ENCODE measurements at regions not wholly inside any gene's neighbourhood (a gene's known extent, or its start where the extent isn't known, plus 50 kb on each side); places are given as distances from the start of the nearest gene placed in this dataset.

DNA sequence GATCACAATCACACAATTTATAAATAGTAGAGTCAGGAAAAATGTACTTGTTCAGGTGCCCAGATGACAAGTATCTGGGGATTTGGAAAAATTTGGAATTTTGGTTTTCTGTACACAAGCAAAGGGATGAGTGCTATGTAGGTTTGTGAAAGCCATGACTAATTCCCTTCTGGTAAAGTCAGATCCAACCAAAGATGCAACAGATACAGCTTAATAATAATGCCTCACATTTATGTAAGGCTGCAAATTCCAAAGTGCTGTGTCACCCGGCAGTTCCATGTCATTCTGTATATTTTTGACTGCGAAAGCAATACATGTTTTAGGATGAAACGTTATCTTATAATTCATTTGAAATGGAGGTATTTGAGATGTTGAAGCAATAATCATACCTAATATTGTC lies 102.7 kb upstream of the AGBL1 start:
- DNase-seq (ENCODE audit: low read depth), result no peak

GRCh38 chr15:85977586-85977985 lies 102.1 kb upstream of the AGBL1 start:
- DNase-seq (ENCODE audit: low read depth), result no peak

DNA sequence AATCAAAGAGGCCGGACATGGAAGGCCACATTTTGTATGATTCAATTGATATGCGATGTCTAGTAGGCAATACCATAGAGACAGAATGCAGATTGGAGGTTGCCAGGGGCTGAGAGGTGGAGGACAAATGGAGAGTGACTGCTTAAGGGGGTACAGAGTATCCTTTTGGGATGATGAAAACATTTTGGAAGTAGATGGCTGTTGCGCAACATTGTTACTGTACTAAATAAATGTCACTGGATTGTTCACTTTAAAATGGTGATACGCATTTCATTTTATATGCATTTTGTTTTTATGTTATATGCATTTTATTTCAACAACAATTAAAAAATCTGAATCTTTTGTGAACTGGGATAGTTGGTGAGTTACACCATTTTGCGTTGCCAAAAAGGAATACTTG lies 99.7 kb upstream of the AGBL1 start:
- no peak for DNase-seq (ENCODE audit: low read depth)

DNA sequence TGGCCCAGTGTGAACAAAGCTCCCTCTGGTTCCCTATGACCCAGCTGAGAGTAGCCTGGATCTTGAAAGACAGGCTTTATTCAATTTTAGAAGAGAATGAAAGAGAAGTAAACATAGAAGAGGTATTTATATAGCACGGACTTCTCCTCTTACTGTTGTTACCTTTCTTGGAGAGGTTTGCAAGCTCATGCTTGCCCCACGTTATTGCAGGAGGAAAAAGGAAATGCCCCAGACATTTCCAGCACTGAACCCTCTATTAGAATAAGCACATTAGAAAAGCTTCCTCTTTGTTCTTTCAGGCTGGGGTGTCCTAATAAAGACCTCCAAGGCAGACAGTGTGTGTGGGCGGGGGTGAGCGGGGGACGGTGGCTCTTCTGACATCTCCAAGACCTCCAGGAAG lies 98.7 kb upstream of the AGBL1 start:
- no peak for DNase-seq (ENCODE audit: low read depth)

GRCh38 chr15:85984241-85984640 lies 95.4 kb upstream of the AGBL1 start:
- no peak for DNase-seq (ENCODE audit: low read depth)

DNA sequence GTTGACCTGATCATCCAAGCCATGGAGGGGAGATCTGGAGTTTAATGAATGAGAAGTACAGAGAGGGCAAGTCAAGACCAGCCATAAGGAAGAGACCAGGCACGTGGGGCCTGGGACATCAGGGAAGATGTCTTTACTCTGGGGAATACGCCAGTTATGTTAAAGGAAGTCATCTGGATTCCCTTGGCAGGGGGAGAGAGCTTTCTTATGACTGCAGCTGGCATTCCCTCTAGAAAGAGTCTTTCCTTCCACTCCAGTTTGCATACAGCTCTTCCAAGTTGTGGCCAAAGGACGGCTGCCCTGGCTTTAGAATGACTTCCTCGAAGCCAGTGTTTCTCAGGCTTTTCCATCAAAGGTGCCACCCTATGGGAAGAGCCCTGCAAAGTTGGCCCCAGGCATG lies 93.6 kb upstream of the AGBL1 start:
- DNase-seq (ENCODE audit: low read depth), result no peak

- no peak for DNase-seq (ENCODE audit: low read depth)
Observed at GRCh38 chr15:85986741-85987140, 92.9 kb upstream of the AGBL1 start.

GRCh38 chr15:85988741-85989140 lies 90.9 kb upstream of the AGBL1 start:
- DNase-seq (ENCODE audit: low read depth), result no peak

DNA sequence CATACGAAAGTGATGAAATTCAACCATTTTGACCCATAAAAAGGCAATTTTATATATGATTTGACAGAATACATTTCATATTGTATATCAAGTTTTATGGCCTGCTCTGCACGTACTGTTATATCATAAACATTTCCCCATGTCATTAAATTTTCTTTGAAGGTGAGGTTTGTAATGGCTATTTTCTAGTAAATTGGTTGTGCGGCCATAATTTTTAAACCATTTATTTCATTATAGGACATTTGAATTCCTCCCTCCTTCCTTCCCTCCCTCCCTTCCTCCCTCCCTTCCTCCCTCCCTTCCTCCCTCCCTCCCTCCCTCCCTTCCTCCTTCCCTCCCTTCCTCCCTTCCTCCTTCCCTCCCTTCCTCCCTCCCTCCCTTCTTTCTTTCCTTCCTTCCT lies 87.4 kb upstream of the AGBL1 start:
- no peak for DNase-seq (ENCODE audit: low read depth)

- no peak for DNase-seq (ENCODE audit: low read depth)
Observed at GRCh38 chr15:85993116-85993515, 86.6 kb upstream of the AGBL1 start.

GRCh38 chr15:85997618-85998017 lies 82.1 kb upstream of the AGBL1 start:
- no peak for DNase-seq (ENCODE audit: low read depth)

GRCh38 chr15:85999658-86000057 lies 80.0 kb upstream of the AGBL1 start:
- no peak for DNase-seq (ENCODE audit: low read depth)

- no peak for DNase-seq (ENCODE audit: low read depth)
Observed at GRCh38 chr15:86001200-86001599, 78.5 kb upstream of the AGBL1 start.

GRCh38 chr15:86002444-86002843 lies 77.2 kb upstream of the AGBL1 start:
- no peak for DNase-seq (ENCODE audit: low read depth)

- DNase-seq (ENCODE audit: low read depth), result no peak
Observed at GRCh38 chr15:86004061-86004460, 75.6 kb upstream of the AGBL1 start.

GRCh38 chr15:86006546-86006945 lies 73.1 kb upstream of the AGBL1 start:
- DNase-seq (ENCODE audit: low read depth), result no peak

DNA sequence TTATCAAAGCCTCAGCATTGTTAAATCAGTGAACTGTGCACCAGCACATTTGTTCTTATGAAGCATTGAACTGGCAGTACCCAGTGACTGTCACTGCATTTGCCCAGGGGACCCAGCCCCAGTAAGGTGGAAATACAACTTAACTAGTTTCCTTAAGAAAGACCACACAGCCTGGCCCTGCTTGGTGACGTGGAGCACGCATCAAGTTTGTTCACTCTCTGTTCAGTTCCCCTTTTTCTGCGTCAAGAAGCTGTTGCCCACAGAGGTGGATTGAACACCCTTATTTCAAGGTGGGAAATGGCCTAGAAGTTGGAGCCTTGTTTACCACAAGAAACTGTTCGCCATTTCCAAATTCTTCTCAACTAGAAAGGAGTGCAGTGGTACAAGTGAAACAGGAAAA lies 69.9 kb upstream of the AGBL1 start:
- DNase-seq (ENCODE audit: low read depth), result no peak

- DNase-seq (ENCODE audit: low read depth), result no peak
Observed at GRCh38 chr15:86010398-86010797, 69.3 kb upstream of the AGBL1 start.

- DNase-seq (ENCODE audit: low read depth), result no peak
Observed at GRCh38 chr15:86010891-86011290, 68.8 kb upstream of the AGBL1 start.

DNA sequence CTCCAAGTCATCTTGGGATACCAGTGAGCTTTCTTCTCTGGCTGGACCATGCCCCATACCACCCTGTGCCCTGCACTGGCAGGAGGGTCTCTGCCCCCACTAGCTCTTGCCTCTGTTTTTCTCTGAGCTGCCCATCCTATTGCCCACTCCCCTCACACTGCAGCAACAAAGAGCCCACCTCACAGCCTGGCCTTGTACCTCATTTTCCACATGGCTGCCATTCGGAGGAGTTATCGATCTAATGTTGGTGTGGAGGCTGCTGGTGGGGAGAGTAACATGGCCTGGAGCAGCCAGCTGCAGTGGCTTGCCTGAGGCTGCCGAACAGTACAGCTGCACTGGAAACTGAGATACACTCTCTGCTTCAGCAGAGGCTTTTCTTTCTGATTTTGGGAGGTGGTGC lies 65.7 kb upstream of the AGBL1 start:
- DNase-seq (ENCODE audit: low read depth), result no peak

DNA sequence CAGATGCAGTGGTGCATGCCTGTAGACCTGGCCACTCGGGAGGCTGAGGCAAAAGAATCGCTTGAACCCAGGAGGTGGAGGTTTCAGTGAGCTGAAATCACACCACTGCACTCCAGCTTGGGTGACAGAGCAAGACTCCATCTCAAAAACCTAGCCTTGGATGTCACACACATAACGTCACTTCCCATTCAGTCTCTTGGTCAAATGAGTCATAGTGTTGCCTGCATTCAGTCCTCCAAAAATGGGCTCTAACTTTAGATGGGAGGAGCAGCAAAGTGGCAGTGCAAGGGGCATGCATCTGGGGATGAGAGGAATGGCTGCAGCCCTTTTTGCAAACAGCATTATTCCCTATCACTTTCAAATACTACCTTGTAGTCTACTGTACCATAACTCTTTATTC lies 62.9 kb upstream of the AGBL1 start:
- no peak for DNase-seq (ENCODE audit: low read depth)

DNA sequence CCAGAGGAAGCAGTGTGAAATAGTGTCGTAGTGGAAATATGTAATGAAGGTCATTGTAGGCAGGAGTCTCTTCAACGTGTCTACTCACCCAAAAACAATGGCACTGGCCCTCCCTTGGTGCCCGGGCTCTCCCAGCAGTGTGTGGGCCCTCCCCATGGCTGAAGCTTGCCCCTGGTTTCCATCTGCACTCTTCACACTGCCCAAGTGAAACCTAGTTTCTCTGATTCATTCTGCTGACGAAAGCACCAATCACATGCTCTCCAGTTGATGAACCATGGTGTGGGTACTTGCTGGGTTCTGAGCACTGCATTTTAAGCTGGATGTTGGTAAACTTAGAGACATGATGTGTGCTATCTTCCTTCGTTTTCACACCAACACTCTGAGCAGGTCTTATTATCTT lies 61.0 kb upstream of the AGBL1 start:
- DNase-seq (ENCODE audit: low read depth), result no peak

GRCh38 chr15:86021281-86022264 lies 58.1 kb upstream of the AGBL1 start:
- DNase-seq (ENCODE audit: low read depth), result no peak

GRCh38 chr15:86028961-86029360 lies 50.7 kb upstream of the AGBL1 start:
- no peak for DNase-seq (ENCODE audit: low read depth)

Measured in forelimb muscle (tissue), 1 donor.